NCI-H460 (cell line): ENCODE measurements at regions not wholly inside any gene's neighbourhood (a gene's known extent, or its start where the extent isn't known, plus 50 kb on each side); places are given as distances from the start of the nearest gene placed in this dataset.

ENCODE experiments used
- DNase-seq: peaks from one replicate; pipeline ENCODE4 v3.0.0-alpha.2; 2016; ENCODE audit warnings: low read depth; ENCODE audit errors: extremely low read depth

GRCh38 chr1:14294006-14294405 is 304.5 kb upstream of the KAZN start:
- DNase-seq = no peak

- no peak for DNase-seq
These were observed 303.5 kb upstream of the KAZN start for GRCh38 chr1:14294860-14295536.

GRCh38 chr1:14296795-14297194 is 301.7 kb upstream of the KAZN start:
- no peak for DNase-seq

DNA sequence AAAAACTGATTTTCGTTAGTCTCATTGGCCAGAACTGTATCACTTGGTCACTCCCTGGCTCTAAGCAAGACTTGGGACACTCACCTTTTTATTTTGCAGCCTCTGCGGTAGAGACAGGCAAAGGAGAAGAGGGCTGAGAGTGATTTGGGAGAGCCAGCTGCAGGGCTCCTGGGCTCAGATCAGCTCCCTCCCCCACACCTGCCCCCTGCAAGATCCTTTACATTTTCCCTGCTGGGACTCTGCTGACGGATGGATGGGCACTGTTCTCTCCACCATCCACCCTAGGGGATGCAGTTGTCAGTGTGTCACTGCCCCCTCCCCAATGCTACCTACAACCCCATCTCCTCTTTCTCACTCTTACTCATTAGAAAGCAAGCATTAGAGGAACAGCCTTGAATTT is 301.1 kb upstream of the KAZN start:
- no peak for DNase-seq

DNA sequence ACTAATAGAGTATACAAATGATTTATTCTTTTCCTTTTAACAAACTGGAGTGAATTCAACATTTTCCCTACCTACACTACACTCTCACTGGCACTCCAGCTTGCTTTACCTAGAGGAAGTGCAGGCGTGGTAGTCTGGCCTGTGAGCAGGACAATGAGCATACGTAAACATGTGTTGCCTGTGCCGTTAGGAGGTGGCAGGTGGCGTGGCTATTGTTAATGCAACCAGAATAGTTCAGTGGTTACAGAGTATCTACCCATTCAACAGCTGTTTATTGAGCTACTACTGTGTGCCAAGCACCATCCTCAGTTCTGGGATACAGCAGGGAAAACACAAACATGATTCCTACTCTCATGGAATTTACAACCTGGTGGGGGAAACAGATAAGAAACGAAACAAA is 299.7 kb upstream of the KAZN start:
- DNase-seq = no peak

DNA sequence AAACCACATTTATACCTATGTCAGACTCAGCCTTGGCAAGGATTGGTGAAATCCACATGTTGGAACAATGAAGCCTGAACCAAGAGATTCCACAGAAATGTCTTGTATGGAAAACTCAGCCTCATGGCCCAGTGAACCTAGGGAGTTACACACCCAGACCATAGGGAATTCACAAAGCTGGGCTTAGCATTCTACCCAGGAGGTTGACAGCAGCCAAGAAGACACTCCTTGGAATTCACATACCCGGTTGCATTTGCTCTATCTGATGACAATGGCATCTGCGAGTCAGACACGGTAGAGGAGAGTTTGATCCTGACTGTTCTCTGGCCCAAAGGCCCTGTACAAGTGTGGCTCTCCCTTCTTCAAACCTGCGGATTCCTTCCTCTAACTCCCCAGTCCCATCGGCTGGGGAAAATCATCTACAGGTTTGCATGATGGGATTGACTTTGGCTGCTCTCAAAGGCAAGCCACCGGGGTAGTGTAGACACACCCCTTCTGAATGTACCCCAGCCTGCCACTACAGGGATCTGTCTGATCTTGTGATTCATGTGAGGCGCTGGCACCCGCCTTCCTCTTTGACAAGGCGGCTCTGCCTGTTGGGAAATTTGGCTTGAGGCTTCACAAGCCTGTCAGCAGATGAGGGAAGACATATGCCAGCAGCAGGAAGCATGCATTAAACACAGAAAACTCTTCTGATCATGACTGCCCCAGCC is 297.3 kb upstream of the KAZN start:
- DNase-seq = no peak

DNA sequence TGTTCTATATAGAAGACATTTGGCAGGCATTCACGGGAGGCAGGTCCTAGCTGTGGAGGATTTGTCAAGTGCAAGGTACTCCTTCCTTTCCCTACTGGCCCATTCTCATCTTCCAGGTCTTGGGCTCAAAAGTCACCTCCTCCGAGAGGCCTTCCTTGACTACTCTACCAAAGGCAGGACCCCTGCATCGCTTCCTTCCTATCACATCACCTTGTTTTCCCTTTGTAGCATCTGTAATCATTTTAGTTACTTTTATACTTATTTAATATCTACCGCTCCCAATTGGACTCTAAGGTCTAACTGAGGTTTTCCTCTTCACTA is 296.8 kb upstream of the KAZN start:
- DNase-seq = no peak

- no peak for DNase-seq
These were observed 296.5 kb upstream of the KAZN start for GRCh38 chr1:14302025-14302424.

- no peak for DNase-seq
These were observed 295.5 kb upstream of the KAZN start for GRCh38 chr1:14303011-14303410.

- no peak for DNase-seq
These were observed 294.1 kb upstream of the KAZN start for GRCh38 chr1:14304381-14304865.

DNA sequence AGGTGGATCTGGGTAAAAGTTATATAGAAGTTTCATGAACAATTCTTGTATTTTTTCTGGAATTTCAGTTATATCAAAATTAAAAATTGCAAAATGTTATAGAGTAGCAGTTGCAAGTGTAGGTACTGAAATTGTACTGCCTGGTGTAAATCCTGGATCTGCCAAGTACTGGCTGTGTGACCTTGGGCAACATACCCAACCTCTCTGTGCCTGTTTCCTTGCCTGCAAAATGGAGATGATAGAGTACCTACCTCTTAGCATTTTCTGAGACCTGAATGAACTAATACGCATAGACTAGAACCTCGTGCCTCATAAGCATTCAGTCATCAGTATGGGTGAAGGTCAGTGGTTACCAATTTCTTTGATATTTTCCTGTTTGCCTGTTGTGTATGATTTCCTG is 290.0 kb upstream of the KAZN start:
- DNase-seq = no peak

DNA sequence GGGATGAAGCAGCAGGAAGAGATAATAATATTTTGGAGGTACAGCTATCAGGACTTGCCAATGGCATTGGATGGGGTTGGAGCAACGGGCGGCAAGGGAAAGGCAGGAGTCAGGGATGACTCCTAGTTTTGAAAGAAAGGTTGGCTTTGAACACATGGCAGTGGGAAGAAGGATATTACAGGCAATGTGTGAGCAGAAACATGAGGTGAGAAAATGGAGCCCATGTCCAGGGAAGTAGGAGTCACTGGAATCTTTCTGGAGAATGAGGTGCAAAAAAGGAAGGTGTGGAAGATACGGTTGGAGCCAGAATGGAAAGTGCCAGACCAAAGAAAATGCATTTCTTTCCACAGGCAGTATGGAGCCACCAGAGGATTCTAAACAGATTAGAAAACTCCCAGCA is 288.5 kb upstream of the KAZN start:
- DNase-seq = no peak

DNA sequence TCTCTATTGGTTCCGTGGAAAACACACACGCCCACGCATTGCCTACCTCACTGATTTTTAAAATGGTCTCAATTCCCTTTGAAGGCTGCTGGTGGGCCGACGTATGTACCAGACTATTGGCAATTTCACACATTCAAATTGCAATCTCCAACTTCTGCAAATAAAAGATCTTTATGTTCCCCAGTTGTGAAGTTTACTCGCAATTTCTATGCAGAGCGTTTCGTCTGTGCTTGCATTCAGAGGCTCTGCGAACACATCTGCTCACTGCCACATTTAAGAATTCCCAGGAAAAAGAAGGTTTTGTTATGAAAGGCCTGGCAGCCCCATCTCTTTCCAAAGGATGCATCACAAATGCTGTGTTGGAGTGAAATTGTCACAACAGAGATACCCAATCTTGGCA is 288.0 kb upstream of the KAZN start:
- no peak for DNase-seq

DNA sequence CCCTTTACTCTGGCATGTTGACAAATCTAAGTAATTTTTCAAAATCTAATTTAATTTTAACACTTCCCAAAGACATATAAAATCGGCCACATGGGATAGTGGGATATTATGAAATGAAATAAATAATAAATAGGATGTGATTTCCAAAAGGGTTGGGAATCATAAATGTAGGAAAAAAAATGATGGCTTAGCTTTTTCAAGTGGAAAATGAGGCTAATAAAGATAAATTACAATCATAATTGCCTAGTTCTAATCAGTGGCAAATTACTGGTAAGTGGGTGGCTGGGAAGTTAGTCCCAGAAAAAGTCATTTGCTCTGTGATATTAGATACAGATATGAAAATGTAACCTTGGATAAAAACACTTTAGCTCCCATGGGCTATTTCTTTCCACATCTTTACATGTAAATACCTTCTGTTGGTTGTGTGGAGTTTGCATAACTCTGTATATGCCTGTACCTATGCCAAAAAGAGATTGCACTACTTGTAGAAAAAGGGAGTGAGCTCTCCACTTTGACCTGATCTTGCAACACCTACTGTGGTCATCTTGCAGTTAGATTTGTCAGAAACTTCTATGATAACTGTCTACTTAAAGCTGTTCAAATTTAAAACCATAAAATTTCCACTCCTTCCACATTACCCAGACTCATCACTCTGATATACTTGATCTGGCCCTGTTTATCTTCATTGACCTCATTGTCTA is 284.6 kb upstream of the KAZN start:
- no peak for DNase-seq

DNA sequence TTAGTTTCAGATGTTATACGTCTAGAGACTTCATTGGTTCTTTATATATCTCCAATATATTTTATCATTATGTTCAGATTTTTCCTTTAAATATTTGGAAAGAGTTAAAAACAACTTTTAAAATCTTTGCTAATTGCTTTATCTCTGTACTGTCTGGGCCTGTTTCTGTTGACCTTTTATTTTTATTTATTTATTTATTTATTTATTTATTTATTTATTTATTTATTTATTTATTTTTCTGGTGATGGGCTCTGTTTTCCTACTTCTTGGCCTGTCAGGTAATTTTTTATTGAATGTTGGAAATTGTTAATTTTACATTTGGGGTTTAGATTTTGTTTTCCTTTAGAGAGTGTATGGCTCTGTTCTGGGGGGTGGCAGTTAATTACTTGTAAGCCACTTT is 279.7 kb upstream of the KAZN start:
- DNase-seq = no peak

DNA sequence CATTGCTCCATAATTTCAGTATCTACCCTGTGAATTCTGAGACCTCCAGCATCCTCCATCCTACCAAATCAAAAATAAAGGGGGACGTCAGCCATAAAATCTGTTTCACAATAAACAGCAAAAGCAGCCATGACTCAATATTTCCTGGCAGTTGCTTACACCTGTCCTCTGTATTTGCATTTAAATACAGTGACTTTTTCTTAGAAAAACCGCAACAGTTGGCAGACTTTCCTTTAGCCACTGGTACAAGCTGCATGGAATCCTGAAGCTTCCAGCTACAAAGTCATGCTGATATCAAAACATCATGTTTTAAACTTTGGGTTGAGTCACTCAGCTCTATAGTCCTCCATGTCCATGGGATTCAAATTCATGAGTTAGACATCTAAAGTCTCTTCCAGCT is 278.0 kb upstream of the KAZN start:
- no peak for DNase-seq

- no peak for DNase-seq
These were observed 277.5 kb upstream of the KAZN start for GRCh38 chr1:14320986-14321385.

GRCh38 chr1:14321422-14321821 is 277.1 kb upstream of the KAZN start:
- DNase-seq = no peak

- no peak for DNase-seq
These were observed 274.8 kb upstream of the KAZN start for GRCh38 chr1:14323568-14324247.

- no peak for DNase-seq
These were observed 274.2 kb upstream of the KAZN start for GRCh38 chr1:14324248-14324630.

GRCh38 chr1:14326857-14327256 is 271.6 kb upstream of the KAZN start:
- no peak for DNase-seq

GRCh38 chr1:14328685-14329084 is 269.8 kb upstream of the KAZN start:
- no peak for DNase-seq
